Tibial nerve (tissue), 4 donors: ENCODE measurements at regions not wholly inside any gene's neighbourhood (a gene's known extent, or its start where the extent isn't known, plus 50 kb on each side); places are given as distances from the start of the nearest gene placed in this dataset.

Source experiments
- DNase-seq, 2 donors: peaks; one replicate each; pipeline ENCODE4 v3.0.0-alpha.2; 2019; ENCODE audit warnings: low spot score in 2 of 2
- H3K27ac ChIP-seq, 4 donors: fragments of 200-600 bp; sonication (generic) in 3 of 4; one replicate each; pipeline ENCODE4 v1.5.1; 2017 to 2019; ENCODE audit warnings: mild to moderate bottlenecking in 1 of 4
- H3K27me3 ChIP-seq, 2 donors: fragments of 200-600 bp; sonication (generic) in 1 of 2; one replicate each; pipeline versions ENCODE4 v1.5.1 to v1.6.0; 2017 to 2019
- H3K36me3 ChIP-seq, 3 donors: fragments of 200-600 bp; sonication (generic); one replicate each; pipeline ENCODE4 v1.5.1; 2018 to 2019
- H3K4me1 ChIP-seq, 4 donors: fragments of 200-600 bp; sonication (generic) in 3 of 4; one replicate each; pipeline ENCODE4 v1.5.1; 2017 to 2019
- H3K4me3 ChIP-seq, 4 donors: fragments of 200-600 bp; sonication (generic) in 3 of 4; one replicate each; pipeline ENCODE4 v1.5.1; 2017 to 2019; ENCODE audit warnings: mild to moderate bottlenecking in 1 of 4, moderate library complexity in 1 of 4
- H3K9me3 ChIP-seq, 4 donors: fragments of 200-600 bp; sonication (generic) in 3 of 4; one replicate each; pipeline ENCODE4 v1.5.1; 2017 to 2019
- EP300 ChIP-seq, 2 donors: sonication (generic); formaldehyde crosslinking; IDR thresholded peaks; one replicate each; pipeline ENCODE4 v1.6.1; 2017; ENCODE audit warnings: antibody characterized with exemption in 2 of 2, mild to moderate bottlenecking in 1 of 2
- POLR2A ChIP-seq, 2 donors: fragments of 450-650 bp; IDR thresholded peaks; one replicate each; pipeline ENCODE4 v1.6.1; 2017; ENCODE audit warnings: antibody characterized with exemption in 2 of 2, mild to moderate bottlenecking in 2 of 2, moderate library complexity in 2 of 2
- WGBS, 2 donors: methylation state at CpG; one replicate each; pipeline ENCODE4 v1.1.5; 2018; 5-methylcytosine and 5-hydroxymethylcytosine counted together
- TF ChIP-seq, protein P1 (sequence below), 5 experiments: fragments of 200-600 bp in 3 of 5; fragments of 450-650 bp in 2 of 5; sonication (generic) in 3 of 5; IDR thresholded peaks; one replicate each; pipeline ENCODE4 v1.5.1; 2016 to 2019; ENCODE audit warnings: antibody characterized with exemption in 5 of 5, mild to moderate bottlenecking in 3 of 5, moderate library complexity in 2 of 5

DNA sequence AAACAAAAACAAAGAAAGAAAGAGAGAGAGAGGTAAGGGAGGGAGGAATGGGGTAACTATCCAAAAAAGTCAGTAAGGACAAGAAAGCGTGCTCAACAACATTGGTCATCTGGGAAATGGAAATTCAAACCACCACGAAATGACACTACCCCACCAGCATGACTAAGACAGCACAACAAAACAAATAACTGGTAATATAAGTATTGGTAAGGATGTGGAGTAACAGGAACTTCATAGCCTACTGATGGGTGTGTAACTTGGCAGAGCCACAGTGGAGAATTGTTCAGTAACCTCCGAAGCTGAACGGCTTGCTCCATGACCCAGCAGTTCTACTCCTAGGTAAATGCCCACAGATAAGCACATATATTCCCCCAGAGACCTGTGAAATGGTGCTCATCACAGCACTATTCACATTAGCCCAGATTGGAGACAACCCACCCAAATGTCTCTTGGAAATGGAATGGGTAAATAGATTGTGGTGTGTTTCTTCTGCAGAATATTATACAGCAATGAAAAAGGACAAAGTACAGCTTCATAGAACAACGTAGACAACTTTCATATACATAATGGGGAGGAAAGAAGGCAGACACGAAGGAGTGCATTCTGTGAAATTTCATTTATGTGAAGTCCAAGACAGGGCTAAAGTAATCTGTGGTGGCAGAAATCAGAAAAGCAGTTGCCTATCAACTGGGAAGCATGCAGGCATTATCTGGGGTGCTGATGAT lies 95.5 kb upstream of the ATP6AP2 start:
- Histone ChIP-seq H3K9me3 (no peaks in the 10 kb centered on the region), H3K4me1 (no peaks in the 10 kb centered on the region), H3K4me3 (no peak overlapping the region), H3K27me3 (no peaks in the 10 kb centered on the region), H3K36me3 (no peaks in the 10 kb centered on the region), H3K27ac (no peak overlapping the region)
- TF ChIP-seq EP300 (IDR thresholded peaks at IDR 0.05) (no peak), POLR2A (IDR thresholded peaks at IDR 0.05) (no peak)
- TF ChIP-seq, protein P1, sequence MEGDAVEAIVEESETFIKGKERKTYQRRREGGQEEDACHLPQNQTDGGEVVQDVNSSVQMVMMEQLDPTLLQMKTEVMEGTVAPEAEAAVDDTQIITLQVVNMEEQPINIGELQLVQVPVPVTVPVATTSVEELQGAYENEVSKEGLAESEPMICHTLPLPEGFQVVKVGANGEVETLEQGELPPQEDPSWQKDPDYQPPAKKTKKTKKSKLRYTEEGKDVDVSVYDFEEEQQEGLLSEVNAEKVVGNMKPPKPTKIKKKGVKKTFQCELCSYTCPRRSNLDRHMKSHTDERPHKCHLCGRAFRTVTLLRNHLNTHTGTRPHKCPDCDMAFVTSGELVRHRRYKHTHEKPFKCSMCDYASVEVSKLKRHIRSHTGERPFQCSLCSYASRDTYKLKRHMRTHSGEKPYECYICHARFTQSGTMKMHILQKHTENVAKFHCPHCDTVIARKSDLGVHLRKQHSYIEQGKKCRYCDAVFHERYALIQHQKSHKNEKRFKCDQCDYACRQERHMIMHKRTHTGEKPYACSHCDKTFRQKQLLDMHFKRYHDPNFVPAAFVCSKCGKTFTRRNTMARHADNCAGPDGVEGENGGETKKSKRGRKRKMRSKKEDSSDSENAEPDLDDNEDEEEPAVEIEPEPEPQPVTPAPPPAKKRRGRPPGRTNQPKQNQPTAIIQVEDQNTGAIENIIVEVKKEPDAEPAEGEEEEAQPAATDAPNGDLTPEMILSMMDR (IDR thresholded peaks at IDR 0.05): no peak
- WGBS, 2 donors: 72 to 81% methylated on average over 5 to 6 of the region's 6 CpGs
- DNase-seq: no peak

DNA sequence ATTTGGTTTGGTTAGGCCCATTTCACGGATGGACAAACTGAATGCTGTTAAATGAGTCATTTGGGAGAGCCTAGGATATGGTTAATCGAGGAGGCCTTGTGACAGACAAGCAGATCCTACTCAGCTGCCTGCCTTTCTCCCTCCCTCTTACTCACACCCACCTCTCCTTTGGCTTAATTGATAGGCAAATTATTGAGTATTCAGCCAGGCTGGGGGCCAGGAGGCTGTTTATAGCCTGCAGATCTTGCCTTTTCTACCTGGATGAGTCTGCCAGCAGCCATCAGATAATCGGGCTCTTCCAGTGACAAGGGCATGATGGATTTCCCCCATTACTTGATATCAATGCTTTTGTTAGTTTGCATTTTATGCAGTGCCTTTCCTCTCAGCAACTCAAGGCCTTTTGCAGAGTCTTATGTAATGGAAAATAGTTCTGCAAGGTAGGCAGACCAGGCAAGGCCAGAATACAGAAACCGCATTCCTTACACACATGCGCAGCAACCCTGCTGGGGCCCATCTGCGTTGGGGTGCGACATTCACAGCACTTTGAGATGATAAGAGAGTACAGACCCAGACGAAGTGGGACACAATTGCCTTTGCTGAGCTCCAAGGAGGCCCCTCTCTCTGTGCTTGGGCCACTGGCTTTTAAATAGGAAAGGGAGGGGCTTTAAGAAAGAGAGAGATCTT lies 96.2 kb upstream of the ATP6AP2 start:
- WGBS, 2 donors: 71 to 77% methylated on average over 7 to 8 of the region's 8 CpGs
- Histone ChIP-seq H3K4me1 (no peaks in the 10 kb centered on the region), H3K4me3 (no peak overlapping the region), H3K27ac (no peak overlapping the region), H3K36me3 (no peaks in the 10 kb centered on the region), H3K9me3 (no peaks in the 10 kb centered on the region), H3K27me3 (no peaks in the 10 kb centered on the region)
- no peak for TF ChIP-seq EP300 (IDR thresholded peaks at IDR 0.05)
- TF ChIP-seq, protein P1 (IDR thresholded peaks at IDR 0.05): no peak
- TF ChIP-seq POLR2A (IDR thresholded peaks at IDR 0.05): no peak
- no peak for DNase-seq

DNA sequence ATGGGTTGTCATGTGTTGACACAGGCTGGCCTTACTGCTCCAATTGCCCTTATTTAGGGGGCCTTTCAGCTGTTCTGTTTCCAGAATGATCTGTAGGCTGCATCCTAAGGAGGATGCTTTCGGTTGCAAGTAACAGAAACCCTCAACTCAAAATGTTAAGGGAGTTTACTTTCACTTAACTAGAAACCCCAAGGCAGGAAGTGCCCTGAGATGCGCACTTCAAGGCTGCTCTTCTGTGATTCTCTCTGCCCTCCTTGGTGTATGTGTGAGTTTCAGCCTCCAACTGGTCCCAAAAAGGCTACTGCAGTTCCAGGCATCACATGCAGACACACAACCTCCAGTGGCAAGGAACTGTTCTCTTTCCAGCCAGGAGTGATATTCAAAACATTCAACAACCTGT lies 97.3 kb upstream of the ATP6AP2 start:
- no peak for DNase-seq
- TF ChIP-seq POLR2A (IDR thresholded peaks at IDR 0.05) (no peak), EP300 (IDR thresholded peaks at IDR 0.05) (no peak)
- TF ChIP-seq, protein P1 (IDR thresholded peaks at IDR 0.05): no peak
- Histone ChIP-seq H3K4me1 (no peaks in the 10 kb centered on the region), H3K4me3 (no peak overlapping the region), H3K36me3 (no peaks in the 10 kb centered on the region), H3K27ac (no peak overlapping the region), H3K9me3 (no peaks in the 10 kb centered on the region), H3K27me3 (peaks cover 0 to 4% of the 10 kb centered on the region in 2 donors)
- 91 to 95% methylated on average over 2 of the region's 2 CpGs for WGBS, 2 donors

DNA sequence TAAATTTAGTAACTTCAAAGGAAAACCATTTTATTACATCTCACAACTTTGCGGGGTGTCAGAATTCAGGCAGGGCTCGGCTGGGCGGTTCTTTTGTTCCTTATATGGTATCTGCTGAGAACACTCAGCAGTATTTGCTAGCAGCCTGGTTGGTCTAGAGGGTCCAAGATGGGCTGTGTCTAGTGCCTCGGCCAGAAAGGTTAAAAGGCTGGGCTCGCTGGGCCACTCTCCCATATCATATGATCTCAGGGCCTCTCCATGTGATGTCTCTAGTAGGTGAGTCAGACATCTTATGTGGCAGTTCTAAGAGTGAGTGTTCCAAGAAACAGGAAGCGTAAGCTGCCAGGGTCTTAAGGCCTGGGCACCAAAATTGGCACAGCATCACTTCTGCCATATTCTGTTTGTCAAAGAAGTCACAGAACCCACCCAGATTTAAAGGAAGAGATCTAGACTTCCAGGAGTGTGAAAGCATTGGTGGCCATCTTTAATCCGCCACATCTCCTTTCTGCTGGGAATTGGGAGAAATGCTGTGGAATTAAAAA lies 100.9 kb upstream of the ATP6AP2 start:
- H3K27ac ChIP-seq: no peak overlapping the region
- no peak overlapping the region for H3K4me3 ChIP-seq
- 82 to 95% methylated on average over 5 to 7 of the region's 7 CpGs for WGBS, 2 donors
- no peaks in the 10 kb centered on the region for H3K9me3 ChIP-seq
- peaks cover 0 to 10% of the 10 kb centered on the region in 2 donors for H3K27me3 ChIP-seq
- TF ChIP-seq, protein P1 (IDR thresholded peaks at IDR 0.05): no peak
- TF ChIP-seq POLR2A (IDR thresholded peaks at IDR 0.05): no peak
- no peak for TF ChIP-seq EP300 (IDR thresholded peaks at IDR 0.05)
- H3K4me1 ChIP-seq: no peaks in the 10 kb centered on the region
- DNase-seq: no peak
- no peaks in the 10 kb centered on the region for H3K36me3 ChIP-seq

DNA sequence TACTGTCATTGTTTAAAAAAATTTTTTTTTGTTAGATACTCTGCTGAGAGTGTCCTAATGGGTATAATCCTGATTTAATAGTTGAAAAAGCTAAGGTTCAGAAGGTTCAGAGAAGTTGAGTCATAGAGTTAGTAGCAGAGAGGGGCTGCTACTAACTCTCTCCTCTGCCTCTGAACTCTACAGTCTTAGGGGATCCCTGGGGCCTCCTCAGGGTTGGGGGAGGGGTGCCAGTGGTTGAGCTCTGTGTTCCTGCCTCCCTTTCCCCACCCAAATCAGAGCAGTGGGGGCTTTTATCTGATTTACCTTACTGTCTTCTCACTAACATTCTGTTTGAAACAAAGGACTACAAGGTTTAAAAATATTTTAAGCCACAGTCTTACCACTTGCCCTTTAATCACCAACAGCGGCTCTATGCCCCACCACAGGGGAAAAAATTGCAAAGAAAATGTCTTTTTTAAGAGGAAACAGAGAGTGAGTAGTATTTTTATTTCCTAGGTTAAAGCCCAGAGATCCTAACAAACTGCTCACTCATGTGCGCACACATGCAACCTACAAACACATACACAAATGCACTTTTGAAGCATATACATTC lies 102.2 kb upstream of the ATP6AP2 start:
- Histone ChIP-seq H3K4me1 (no peaks in the 10 kb centered on the region), H3K9me3 (no peaks in the 10 kb centered on the region), H3K27ac (no peak overlapping the region), H3K4me3 (no peak overlapping the region), H3K27me3 (peaks cover 0 to 10% of the 10 kb centered on the region in 2 donors), H3K36me3 (no peaks in the 10 kb centered on the region)
- WGBS, 2 donors: 67 to 83% methylated on average over 2 of the region's 2 CpGs
- TF ChIP-seq POLR2A (IDR thresholded peaks at IDR 0.05) (no peak), EP300 (IDR thresholded peaks at IDR 0.05) (no peak)
- TF ChIP-seq, protein P1 (IDR thresholded peaks at IDR 0.05): no peak
- no peak for DNase-seq
